H9 (cell line): ENCODE measurements at regions not wholly inside any gene's neighbourhood (a gene's known extent, or its start where the extent isn't known, plus 50 kb on each side); places are given as distances from the start of the nearest gene placed in this dataset.

Experiments used
- DNase-seq: peaks from one replicate; pipeline ENCODE4 v3.0.0-alpha.2; 2017
- H2AFZ ChIP-seq: one replicate; pipeline ENCODE4 v1.6.1; 2013; ENCODE audit warnings: mild to moderate bottlenecking, low read length, control low read depth, moderate library complexity
- H2AK5ac ChIP-seq: 2 replicates; pipeline ENCODE4 v1.6.1; 2013; ENCODE audit warnings: low read length, control low read depth, mixed read lengths; ENCODE audit not compliant: insufficient read length
- H2BK120ac ChIP-seq: one replicate; pipeline ENCODE4 v1.6.1; 2013; ENCODE audit warnings: low read depth, mild to moderate bottlenecking, low read length, control low read depth, inconsistent platforms; ENCODE audit not compliant: poor library complexity, severe bottlenecking
- H2BK12ac ChIP-seq: 2 replicates; pipeline ENCODE4 v1.6.1; 2013; ENCODE audit warnings: low read length, control low read depth, mixed read lengths, low read depth; ENCODE audit not compliant: insufficient read length
- H2BK15ac ChIP-seq: 2 replicates; pipeline ENCODE4 v1.6.1; 2013; ENCODE audit warnings: low read depth, low read length, control low read depth
- H2BK20ac ChIP-seq: one replicate; pipeline ENCODE4 v1.6.1; 2013; ENCODE audit warnings: low read depth, mild to moderate bottlenecking, low read length, control low read depth, inconsistent platforms; ENCODE audit not compliant: poor library complexity, severe bottlenecking
- H2BK5ac ChIP-seq: 2 replicates; pipeline ENCODE4 v1.6.1; 2013; ENCODE audit warnings: low read length, control low read depth, mixed read lengths; ENCODE audit not compliant: insufficient read length
- H3K14ac ChIP-seq: 2 replicates; pipeline ENCODE4 v1.6.1; 2013; ENCODE audit warnings: low read length, control low read depth; ENCODE audit not compliant: insufficient read depth
- H3K18ac ChIP-seq: 2 replicates; pipeline ENCODE4 v1.6.1; 2013; ENCODE audit warnings: low read depth, mild to moderate bottlenecking, mixed read lengths, low read length, control low read depth; ENCODE audit not compliant: insufficient read length
- H3K23ac ChIP-seq: 2 replicates; pipeline ENCODE4 v1.6.1; 2013; ENCODE audit warnings: low read length, control low read depth, mixed read lengths, low read depth; ENCODE audit not compliant: insufficient read length
- H3K23me2 ChIP-seq: 2 replicates; pipeline ENCODE4 v1.6.1; 2013; ENCODE audit warnings: low read depth, mild to moderate bottlenecking, mixed read lengths, low read length, control low read depth; ENCODE audit not compliant: insufficient read length, poor library complexity, severe bottlenecking
- H3K27ac ChIP-seq: 2 replicates; pipeline ENCODE4 v1.5.1; 2013; ENCODE audit warnings: low read length, control low read depth, mixed read lengths, low read depth; ENCODE audit not compliant: insufficient read length
- H3K27me3 ChIP-seq: 2 replicates; pipeline ENCODE4 v1.6.1; 2013; ENCODE audit warnings: low read length, control low read depth, inconsistent platforms; ENCODE audit not compliant: insufficient read depth
- H3K4ac ChIP-seq: 2 replicates; pipeline ENCODE4 v1.6.1; 2013; ENCODE audit warnings: low read depth, mild to moderate bottlenecking, control low read depth, inconsistent platforms, low read length, moderate library complexity
- H3K4me1 ChIP-seq: 2 replicates; pipeline ENCODE4 v1.6.1; 2013; ENCODE audit warnings: low read length, control low read depth, inconsistent platforms; ENCODE audit not compliant: insufficient read depth
- H3K4me2 ChIP-seq: 2 replicates; pipeline ENCODE4 v1.6.1; 2013; ENCODE audit warnings: low read length, control low read depth, mixed read lengths; ENCODE audit not compliant: insufficient read length, insufficient read depth
- H3K56ac ChIP-seq: 2 replicates; pipeline ENCODE4 v1.6.1; 2013; ENCODE audit warnings: low read depth, mild to moderate bottlenecking, mixed read lengths, low read length, control low read depth; ENCODE audit not compliant: insufficient read length
- H3K79me1 ChIP-seq: 2 replicates; pipeline ENCODE4 v1.6.1; 2013; ENCODE audit warnings: low read depth, mild to moderate bottlenecking, moderate library complexity, low read length, control low read depth, inconsistent platforms; ENCODE audit not compliant: insufficient read depth, poor library complexity, severe bottlenecking
- H3K79me2 ChIP-seq: 2 replicates; pipeline ENCODE4 v1.6.1; 2013; ENCODE audit warnings: low read length, control low read depth, inconsistent platforms; ENCODE audit not compliant: insufficient read depth
- H3K9ac ChIP-seq: 2 replicates; pipeline ENCODE4 v1.6.1; 2013; ENCODE audit warnings: low read length, control low read depth, mixed read lengths; ENCODE audit not compliant: insufficient read length; ENCODE audit errors: extremely low read depth
- H3K9me3 ChIP-seq: one replicate; pipeline ENCODE4 v1.6.1; 2013; ENCODE audit warnings: low read depth, low read length, inconsistent platforms; ENCODE audit not compliant: control insufficient read depth
- H3T11ph ChIP-seq: one replicate; pipeline ENCODE4 v1.6.1; 2013; ENCODE audit warnings: mild to moderate bottlenecking, low read length, control low read depth, inconsistent platforms
- H4K20me1 ChIP-seq: one replicate; pipeline ENCODE4 v1.6.1; 2013; ENCODE audit not compliant: control insufficient read depth, insufficient read length, insufficient read depth
- H4K5ac ChIP-seq: 2 replicates; pipeline ENCODE4 v1.6.1; 2013; ENCODE audit warnings: low read depth, mild to moderate bottlenecking, mixed read lengths, low read length, control low read depth; ENCODE audit not compliant: insufficient read length
- H4K8ac ChIP-seq: replicated peaks from 2 replicates; pipeline ENCODE4 v1.6.1; 2013; ENCODE audit warnings: low read length, control low read depth, mixed read lengths, low read depth; ENCODE audit not compliant: insufficient read length
- H4K91ac ChIP-seq: 2 replicates; pipeline ENCODE4 v1.6.1; 2013; ENCODE audit warnings: low read depth, mild to moderate bottlenecking, moderate library complexity, mixed read lengths, low read length, control low read depth; ENCODE audit not compliant: insufficient read length
- H3K27ac Mint-ChIP-seq, 3 experiments: 2 replicates in 2 of 3; 3 replicates in 1 of 3; pipeline ENCODE4 v1.8.0; 2020 to 2021; ENCODE audit warnings: mixed read lengths in 3 of 3, mild to moderate bottlenecking in 1 of 3, moderate library complexity in 1 of 3
- H3K27me3 Mint-ChIP-seq: 2 replicates; pipeline ENCODE4 v1.8.0; 2021; ENCODE audit warnings: low read depth, mild to moderate bottlenecking, moderate library complexity, mixed read lengths
- H3K36me3 Mint-ChIP-seq, 3 experiments: 2 replicates in 2 of 3; 3 replicates in 1 of 3; pipeline ENCODE4 v1.8.0; 2020 to 2021; ENCODE audit warnings: low read depth in 3 of 3, mixed read lengths in 3 of 3; ENCODE audit not compliant: insufficient read depth in 1 of 3
- H3K4me1 Mint-ChIP-seq, 2 experiments: 2 replicates each; pipeline ENCODE4 v1.8.0; 2020; ENCODE audit warnings: mixed read lengths in 2 of 2
- H3K4me3 Mint-ChIP-seq, 2 experiments: 2 replicates in 1 of 2; 3 replicates in 1 of 2; pipeline ENCODE4 v1.8.0; 2020 to 2021; ENCODE audit warnings: mild to moderate bottlenecking in 2 of 2, mixed read lengths in 2 of 2, moderate library complexity in 1 of 2
- H3K9me3 Mint-ChIP-seq, 2 experiments: 2 replicates in 1 of 2; 3 replicates in 1 of 2; pipeline ENCODE4 v1.8.0; 2020; ENCODE audit warnings: mild to moderate bottlenecking in 2 of 2, mixed read lengths in 2 of 2, moderate library complexity in 1 of 2
- TF ChIP-seq, protein P1 (sequence below): fragments of 200-600 bp; sonication (generic); conservative IDR thresholded peaks from 3 replicates; pipeline ENCODE4 v1.8.0; 2021; ENCODE audit warnings: antibody characterized with exemption, mild to moderate bottlenecking

DNA sequence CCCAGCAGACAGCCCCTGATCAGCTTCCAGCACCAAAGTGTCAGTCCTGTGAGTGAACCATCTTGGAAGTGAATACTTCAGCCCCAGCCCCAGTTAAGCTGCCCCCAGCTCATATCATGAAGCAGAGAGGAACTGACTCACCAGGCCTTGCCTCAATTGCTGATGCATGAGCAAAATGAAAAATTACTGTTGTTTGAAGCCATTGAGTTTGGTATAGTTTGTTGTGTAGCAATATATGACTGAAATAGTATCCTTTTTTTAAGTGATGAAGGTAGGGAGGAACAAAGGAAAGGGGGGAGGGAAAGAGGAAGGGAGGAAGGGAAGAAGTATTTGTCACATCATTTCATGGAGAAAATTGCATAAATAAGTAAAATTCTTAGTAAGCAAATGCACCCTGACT, 266.4 kb downstream of the MAFB start:
- no peak overlapping the region for H3K27ac Mint-ChIP-seq

More for the DNA sequence above, 266.4 kb downstream of the MAFB start:
- no peak overlapping the region for H2BK5ac ChIP-seq
- no peaks in the 10 kb centered on the region for H3K4me1 ChIP-seq
- no peak overlapping the region for H2AK5ac ChIP-seq
- no peak overlapping the region for H3K56ac ChIP-seq
- H3K23ac ChIP-seq = no peak overlapping the region
- H4K5ac ChIP-seq = no peak overlapping the region
- H3K27me3 Mint-ChIP-seq = peaks cover 2% of the 10 kb centered on the region; the same call in 1 of the 2 replicates
- no peak overlapping the region for H4K91ac ChIP-seq
- no peak overlapping the region for H2AFZ ChIP-seq
- H3K4me3 Mint-ChIP-seq = no peak overlapping the region
- no peaks in the 10 kb centered on the region for H4K20me1 ChIP-seq
- no peak for DNase-seq
- no peak overlapping the region for H3T11ph ChIP-seq
- H2BK120ac ChIP-seq = no peak overlapping the region
- peaks cover 0 to 2% (median 0%) of the 10 kb centered on the region in 3 experiments; a peak in 1 of 7 replicates for H3K36me3 Mint-ChIP-seq
- no peak overlapping the region for H3K27ac ChIP-seq
- no peaks in the 10 kb centered on the region for H3K4me1 Mint-ChIP-seq
- no peaks in the 10 kb centered on the region for H3K79me1 ChIP-seq
- no peak overlapping the region for H3K14ac ChIP-seq
- H3K23me2 ChIP-seq = no peaks in the 10 kb centered on the region
- H3K9ac ChIP-seq = no peak overlapping the region
- H4K8ac ChIP-seq = no peak overlapping the region
- H3K18ac ChIP-seq = no peak overlapping the region
- no peak overlapping the region for H2BK15ac ChIP-seq
- no peak overlapping the region for H3K4ac ChIP-seq
- H3K4me2 ChIP-seq = no peak overlapping the region
- TF ChIP-seq, protein P1, sequence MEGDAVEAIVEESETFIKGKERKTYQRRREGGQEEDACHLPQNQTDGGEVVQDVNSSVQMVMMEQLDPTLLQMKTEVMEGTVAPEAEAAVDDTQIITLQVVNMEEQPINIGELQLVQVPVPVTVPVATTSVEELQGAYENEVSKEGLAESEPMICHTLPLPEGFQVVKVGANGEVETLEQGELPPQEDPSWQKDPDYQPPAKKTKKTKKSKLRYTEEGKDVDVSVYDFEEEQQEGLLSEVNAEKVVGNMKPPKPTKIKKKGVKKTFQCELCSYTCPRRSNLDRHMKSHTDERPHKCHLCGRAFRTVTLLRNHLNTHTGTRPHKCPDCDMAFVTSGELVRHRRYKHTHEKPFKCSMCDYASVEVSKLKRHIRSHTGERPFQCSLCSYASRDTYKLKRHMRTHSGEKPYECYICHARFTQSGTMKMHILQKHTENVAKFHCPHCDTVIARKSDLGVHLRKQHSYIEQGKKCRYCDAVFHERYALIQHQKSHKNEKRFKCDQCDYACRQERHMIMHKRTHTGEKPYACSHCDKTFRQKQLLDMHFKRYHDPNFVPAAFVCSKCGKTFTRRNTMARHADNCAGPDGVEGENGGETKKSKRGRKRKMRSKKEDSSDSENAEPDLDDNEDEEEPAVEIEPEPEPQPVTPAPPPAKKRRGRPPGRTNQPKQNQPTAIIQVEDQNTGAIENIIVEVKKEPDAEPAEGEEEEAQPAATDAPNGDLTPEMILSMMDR = no peak
- H3K9me3 Mint-ChIP-seq = peaks cover 0 to 3% of the 10 kb centered on the region in 2 experiments; a peak in 1 of 5 replicates
- no peaks in the 10 kb centered on the region for H3K9me3 ChIP-seq
- no peak overlapping the region for H2BK12ac ChIP-seq
- H3K79me2 ChIP-seq = no peaks in the 10 kb centered on the region
- no peak overlapping the region for H2BK20ac ChIP-seq
- H3K27me3 ChIP-seq = no peaks in the 10 kb centered on the region
